Stromal cell of bone marrow (primary cell): ENCODE measurements at regions not wholly inside any gene's neighbourhood (a gene's known extent, or its start where the extent isn't known, plus 50 kb on each side); places are given as distances from the start of the nearest gene placed in this dataset.

Source experiments
- DNase-seq: peaks from one replicate; pipeline ENCODE4 v3.0.0-alpha.2; 2012; ENCODE audit warnings: low read depth

DNA sequence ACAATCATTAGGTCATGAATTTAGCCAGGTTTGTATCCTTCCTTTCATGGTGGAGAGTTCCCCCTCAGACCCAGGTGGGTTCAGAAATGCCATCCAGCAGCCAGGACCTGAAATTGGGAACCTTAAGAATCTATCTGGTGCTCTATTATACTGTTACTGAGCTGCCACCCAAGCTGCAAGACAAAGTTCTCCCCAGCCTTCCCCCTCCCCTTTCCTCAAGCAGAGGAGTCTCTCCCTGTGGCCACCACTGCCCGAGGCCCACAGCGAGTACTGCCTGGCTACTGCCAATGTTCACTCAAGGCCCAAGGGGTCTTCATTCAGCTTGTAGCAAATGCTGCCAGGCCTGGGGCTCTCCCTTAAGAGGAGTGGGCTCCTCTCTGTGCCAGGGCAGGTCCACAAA lies 133.8 kb downstream of the TMEM38B start:
- no peak for DNase-seq

GRCh38 chr9:105828596-105829213 lies 134.4 kb downstream of the TMEM38B start:
- no peak for DNase-seq

DNA sequence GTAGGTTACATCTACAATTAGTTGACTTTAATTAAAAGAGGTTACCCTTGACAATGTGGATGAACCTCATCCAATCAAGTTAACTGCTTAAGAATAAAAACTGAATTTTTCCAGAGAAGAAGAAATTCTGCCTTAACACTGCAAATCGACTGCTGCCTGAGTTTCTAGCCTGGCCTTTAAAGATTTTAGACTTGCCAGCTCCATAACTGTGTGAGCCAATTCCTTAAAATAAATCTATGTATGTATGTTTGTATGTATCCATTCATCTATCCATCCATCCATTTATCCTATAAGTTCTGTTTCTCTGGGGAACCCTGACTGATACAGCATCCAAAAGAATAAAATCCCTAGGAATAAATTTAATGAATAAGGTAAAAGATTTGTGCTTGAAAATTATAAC lies 136.1 kb downstream of the TMEM38B start:
- no peak for DNase-seq

DNA sequence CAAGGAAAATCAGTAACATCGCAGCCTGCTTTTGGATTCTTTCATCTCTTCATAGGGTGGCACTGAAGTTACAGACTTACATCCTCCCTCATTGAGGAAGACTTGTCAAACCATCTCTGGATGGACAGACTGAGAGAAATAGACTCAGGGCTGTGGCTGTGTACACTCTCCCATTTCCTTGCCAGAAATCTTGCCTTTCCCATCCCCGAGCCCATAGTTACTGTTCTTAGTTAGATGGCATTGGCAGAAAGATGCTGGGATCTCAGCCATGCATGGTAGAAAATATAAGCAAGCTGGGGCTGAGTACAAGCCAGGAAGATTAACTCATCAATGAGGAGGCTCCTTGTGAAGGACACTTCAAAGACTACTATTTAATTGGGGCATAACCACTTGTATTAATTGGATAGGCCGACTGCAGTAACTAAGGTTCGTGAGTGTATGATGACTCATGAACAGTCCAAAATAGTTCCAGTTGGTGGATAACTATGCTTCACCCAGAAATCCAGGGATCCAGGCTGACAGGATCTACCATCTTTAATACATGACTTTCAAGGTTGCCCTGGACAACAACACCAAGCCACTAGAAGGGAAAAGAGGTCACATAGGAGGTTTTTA lies 137.9 kb downstream of the TMEM38B start:
- no peak for DNase-seq

- no peak for DNase-seq
Observed at GRCh38 chr9:105833271-105833975, 139.1 kb downstream of the TMEM38B start.

GRCh38 chr9:105834404-105834803 lies 140.1 kb downstream of the TMEM38B start:
- DNase-seq = no peak

DNA sequence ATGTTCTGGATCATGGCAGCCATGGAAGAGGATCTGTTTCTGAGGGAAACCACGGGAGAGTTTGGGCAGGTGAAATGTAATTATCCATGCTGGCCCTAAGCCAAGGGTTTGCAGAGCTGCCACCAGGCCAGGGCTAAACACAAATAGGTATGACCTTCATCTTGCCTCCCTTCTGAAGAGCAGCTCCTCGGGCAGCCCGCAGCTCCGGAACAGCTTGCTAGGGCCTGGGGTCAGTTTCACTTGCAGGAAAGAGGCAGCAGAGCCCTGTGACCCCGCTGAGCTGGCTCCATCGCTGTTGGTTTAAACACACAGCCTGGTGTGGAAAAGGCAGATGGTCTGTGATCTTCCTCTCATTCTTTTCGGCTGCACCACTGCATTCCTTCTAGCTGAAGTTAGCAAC lies 141.4 kb downstream of the TMEM38B start:
- no peak for DNase-seq

DNA sequence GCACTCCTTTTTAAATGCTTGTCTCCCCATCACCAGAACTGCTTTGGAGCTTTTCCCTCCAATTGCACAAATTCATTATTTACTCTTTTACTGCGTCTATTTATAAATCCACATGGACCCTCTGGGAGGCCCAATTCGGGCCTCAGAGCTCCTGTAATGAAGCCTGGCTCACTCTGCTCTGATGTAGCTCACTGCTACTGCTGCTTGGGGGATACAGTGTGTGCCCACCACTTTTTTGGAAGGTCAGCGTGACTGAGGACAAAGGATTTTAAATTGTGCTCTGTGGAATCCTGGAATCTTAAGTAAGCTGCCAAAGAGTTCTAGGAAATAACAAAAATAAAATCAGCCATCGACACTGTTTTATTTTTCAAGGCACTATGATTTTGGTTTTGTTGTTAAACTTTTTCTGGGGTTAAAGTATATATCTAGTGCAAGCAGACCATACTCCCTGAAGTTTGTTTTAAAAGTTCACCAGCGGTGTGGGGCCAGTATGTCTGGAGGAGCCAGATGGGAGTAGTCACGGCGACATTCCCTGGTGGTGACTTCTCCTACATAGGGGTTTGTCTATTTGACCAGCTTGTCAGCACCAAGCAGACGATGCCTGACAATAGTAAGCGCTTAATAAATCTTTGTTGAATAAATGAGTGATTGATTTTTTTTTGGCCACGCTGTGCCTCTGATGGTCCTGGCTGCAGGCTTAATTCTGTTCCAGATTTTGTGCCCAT lies 142.8 kb downstream of the TMEM38B start:
- no peak for DNase-seq

- DNase-seq = no peak
Observed at GRCh38 chr9:105841562-105841961, 147.2 kb downstream of the TMEM38B start.

DNA sequence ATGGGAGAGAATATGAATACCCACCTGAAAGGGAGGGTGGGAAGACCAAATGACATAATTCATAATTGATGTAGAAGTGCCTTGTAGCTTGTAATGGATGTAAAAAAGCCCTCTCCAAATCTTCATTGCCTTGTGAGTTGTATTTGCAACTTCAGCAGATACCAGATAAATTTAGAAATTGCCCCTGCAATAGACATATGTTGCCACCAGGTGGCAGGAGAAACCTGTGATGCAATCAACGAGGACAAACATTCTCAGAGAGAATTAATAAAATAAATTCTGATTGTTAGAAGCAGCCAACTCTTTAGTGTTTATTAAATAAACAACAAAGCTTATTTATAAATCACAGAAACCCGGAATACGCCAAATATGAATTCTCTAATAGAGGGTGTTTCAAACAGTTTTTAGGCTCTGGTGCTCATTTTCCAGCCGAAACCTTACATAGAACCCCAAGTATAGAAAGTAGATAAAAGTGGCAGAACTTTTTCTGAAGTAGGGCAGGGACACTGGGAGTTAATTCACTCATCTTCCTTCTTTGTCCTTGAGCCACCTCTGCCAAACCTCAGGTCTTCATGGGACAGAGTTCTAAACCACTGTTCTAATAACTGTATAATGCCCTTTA lies 147.8 kb downstream of the TMEM38B start:
- DNase-seq = no peak

GRCh38 chr9:105846825-105847224 lies 152.5 kb downstream of the TMEM38B start:
- DNase-seq = no peak

DNA sequence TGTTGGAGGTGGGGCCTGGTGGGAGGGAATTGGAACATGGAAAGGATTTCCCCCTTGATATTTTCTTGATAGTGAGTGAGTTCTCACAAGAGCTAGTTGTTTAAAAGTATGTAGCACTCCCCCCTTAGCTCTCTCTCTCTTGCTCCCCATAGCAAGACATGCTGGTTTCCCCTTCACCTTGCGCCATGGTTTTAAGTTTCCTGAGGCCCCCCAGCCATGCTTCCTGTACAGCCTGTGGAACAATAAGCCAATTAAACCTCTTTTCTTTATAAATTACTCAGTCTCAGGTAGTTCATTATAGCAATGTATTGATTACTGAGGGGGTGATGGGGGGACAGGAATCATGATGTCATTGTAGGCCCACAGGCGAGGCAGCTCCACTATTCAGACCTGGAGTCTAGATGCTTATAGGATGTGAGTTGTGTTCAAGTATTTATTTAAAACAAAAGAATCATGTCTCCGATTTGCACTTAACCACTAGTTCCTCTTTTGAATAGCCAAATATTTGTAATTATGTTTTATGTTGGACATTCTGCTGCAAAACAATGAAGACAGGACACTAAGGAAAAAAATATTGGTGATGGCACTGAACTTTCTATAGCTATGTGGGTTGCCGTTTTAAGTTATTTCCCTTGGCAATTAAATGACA lies 156.6 kb downstream of the TMEM38B start:
- DNase-seq = no peak

GRCh38 chr9:105854026-105854782 lies 159.9 kb downstream of the TMEM38B start:
- DNase-seq = no peak

DNA sequence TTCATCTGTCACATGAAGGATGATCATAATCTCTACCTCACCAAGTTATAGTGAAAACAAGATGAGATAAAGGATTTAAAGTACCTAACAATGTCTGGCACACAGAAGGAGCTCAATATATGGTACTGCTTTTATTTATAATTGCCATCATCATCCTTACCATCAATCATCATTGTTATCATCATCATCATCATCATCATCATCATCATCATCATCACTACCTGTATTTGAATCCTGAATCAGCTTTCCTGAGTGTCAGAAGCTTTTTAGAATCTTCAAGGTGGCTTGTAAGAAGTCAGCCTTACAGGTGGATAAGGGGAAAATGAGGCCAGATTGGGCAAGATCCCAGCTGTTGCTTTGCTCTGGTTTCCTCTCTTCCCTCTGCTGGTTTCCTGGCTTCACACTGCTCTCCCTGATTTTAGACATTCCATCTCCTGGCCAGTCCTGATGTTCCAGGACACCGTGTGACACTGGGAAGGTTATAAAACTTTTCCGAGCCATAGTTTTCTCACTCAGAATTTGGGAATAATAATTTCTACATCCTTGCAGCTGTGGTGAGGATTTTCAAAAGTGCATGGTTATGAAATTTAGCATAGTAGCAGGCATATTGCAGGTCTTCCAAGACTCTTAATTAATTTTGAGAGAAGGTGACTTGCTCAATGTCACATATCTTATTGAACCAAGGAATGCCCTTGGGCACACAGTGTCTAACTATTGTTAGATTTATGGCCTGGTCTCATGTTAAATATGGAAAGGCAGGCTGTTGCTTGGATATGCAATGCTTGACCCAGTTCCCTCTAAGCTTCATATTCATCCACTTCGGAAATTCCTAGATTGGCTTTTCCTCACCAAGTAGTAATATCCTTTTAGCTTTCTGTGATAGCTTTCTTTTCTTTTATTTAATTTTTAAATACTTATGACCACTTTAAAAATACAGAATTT lies 160.7 kb downstream of the TMEM38B start:
- no peak for DNase-seq

DNA sequence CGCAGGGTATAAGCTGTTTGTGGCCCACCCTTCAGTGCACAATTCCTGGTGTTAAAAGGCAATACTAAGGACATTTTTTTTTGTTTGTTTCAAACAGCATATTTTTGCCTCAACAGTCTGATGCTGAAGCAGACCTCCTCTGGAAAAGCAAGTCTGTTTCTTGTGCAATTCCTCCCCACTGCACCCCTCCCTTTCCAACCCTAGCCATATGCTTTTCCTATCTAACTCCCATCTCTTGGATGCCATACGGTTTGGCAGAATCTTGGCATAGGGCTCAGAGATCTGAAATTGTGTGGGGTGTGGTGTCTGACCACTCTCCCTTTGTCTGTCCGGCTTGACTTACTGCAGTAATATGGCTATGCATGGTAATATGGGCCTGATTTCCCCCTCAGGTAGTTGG lies 161.6 kb downstream of the TMEM38B start:
- no peak for DNase-seq

DNA sequence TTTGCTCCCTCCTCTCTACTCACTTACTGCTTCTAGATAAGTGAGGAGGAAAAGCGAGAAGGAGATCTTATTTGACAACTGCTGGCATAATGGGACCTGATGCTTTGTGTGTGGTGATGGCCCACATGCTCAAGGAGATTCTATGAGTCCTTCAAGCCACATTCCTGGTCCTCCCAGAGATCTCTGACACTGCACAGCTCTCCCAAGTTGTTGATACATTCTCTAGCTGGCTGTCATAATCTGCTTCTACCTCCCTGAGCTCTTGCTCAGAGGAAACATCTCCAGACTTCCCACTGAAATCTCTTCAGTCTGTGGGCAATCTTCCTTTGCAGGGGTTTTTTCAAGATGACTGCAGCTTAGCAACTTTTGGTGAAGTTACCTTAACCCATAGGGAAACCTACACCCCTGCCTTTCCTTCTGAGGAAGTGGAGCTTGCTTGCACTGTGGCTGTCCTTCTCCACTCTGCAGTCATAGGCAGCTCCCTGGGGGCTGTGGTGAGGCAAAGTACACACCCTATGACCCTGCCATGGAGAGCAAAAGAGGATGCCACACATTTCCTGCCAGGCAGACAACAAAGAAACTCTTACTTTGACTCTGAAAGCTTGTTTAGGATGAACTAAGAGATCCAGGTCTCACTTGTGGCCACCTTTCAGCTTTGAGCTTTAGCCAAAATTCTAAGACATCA lies 163.8 kb downstream of the TMEM38B start:
- no peak for DNase-seq

DNA sequence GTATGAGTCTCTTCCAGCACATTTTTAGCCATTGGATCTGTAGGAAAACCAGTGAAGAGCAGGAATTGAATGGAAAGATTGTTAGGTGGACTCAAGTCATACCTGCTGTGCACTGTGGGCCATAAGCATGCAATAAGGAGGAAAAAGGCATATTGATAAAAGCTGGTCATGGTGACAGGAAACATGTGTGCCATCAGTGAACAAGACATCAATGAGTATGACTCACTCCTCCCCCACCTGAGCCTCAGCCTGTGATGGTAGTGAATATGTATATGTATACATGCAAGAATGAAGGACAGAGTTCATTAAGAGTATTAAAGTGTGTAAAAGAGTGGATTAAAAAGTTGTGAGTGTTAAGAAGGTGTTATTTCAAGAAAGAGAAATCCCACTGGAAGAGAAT lies 164.5 kb downstream of the TMEM38B start:
- DNase-seq = no peak

DNA sequence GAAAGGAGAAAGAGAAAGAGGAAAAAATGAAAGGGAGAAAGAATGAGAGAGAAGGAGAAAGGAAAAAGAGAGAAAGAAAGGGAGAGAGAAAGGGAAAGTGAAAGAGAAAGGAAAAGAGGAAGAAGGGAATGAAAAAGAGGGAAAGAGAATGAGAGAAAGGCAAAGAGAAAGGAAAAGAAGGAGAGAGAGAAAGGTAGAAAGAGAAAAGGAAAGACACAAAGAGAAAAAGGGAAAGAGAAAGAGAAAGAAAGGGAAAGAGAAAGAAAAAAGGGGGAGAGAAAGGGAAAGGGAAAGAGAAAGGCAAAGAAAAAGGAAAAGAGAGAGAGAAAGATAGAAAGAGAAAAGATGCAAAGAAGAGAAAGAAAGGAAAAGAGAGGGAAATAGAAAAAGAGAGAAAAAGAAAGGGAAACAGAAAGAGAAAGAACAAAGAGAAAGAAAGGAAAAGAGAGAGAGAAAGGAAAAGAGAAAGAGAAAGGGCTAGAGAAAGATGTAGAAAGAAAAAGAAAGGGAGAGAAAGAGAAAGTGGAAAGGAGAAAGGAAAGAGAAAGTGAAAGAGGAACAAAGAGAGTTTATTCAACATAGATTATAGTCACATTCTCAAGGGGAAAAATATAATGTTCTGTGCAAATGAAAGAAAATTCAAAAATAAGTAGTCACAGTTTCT lies 165.2 kb downstream of the TMEM38B start:
- DNase-seq = no peak

- DNase-seq = no peak
Observed at GRCh38 chr9:105860516-105860915, 166.2 kb downstream of the TMEM38B start.
